Peyer's patch (tissue), 4 donors: ENCODE measurements at regions not wholly inside any gene's neighbourhood (a gene's known extent, or its start where the extent isn't known, plus 50 kb on each side); places are given as distances from the start of the nearest gene placed in this dataset.

Experiments used
- POLR2A ChIP-seq, 2 donors: fragments of 450-650 bp; IDR thresholded peaks; one replicate each; pipeline ENCODE4 v1.5.1; 2017; ENCODE audit warnings: antibody characterized with exemption in 2 of 2, mild to moderate bottlenecking in 2 of 2, moderate library complexity in 2 of 2
- TF ChIP-seq, protein P1 (sequence below), 6 experiments: fragments of 450-650 bp in 4 of 6; fragments of 200-600 bp in 2 of 6; sonication (generic) in 1 of 6; IDR thresholded peaks; one replicate each; pipeline ENCODE4 v1.5.1; 2017 to 2019; ENCODE audit warnings: antibody characterized with exemption in 6 of 6, mild to moderate bottlenecking in 3 of 6, moderate library complexity in 1 of 6

DNA sequence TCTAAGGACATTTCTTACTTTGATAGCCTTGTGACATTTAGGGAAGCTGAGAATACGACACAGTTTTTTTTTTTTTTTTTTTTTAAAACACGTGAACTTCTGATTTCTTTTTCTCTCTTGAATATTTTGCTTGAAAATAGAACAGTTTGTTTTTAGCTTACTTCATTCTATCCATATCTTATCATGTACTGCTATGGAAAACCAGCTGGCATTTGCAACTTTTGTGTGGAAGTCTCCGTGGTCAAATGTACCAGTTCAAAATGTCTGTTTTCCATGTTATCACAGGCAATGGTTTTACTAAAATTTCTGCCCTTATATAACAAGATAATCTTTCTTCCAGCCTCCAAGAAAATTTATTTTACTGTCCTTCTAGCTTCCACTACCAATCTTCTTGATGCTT, 821.6 kb downstream of the DNAJB9 start:
- TF ChIP-seq, protein P1, sequence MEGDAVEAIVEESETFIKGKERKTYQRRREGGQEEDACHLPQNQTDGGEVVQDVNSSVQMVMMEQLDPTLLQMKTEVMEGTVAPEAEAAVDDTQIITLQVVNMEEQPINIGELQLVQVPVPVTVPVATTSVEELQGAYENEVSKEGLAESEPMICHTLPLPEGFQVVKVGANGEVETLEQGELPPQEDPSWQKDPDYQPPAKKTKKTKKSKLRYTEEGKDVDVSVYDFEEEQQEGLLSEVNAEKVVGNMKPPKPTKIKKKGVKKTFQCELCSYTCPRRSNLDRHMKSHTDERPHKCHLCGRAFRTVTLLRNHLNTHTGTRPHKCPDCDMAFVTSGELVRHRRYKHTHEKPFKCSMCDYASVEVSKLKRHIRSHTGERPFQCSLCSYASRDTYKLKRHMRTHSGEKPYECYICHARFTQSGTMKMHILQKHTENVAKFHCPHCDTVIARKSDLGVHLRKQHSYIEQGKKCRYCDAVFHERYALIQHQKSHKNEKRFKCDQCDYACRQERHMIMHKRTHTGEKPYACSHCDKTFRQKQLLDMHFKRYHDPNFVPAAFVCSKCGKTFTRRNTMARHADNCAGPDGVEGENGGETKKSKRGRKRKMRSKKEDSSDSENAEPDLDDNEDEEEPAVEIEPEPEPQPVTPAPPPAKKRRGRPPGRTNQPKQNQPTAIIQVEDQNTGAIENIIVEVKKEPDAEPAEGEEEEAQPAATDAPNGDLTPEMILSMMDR (IDR thresholded peaks at IDR 0.05), result no peak
- no peak for TF ChIP-seq POLR2A (IDR thresholded peaks at IDR 0.05)
